ENCODE measurements at regions not wholly inside any gene's neighbourhood (a gene's known extent, or its start where the extent isn't known, plus 50 kb on each side); places are given as distances from the start of the nearest gene placed in this dataset.

DNA sequence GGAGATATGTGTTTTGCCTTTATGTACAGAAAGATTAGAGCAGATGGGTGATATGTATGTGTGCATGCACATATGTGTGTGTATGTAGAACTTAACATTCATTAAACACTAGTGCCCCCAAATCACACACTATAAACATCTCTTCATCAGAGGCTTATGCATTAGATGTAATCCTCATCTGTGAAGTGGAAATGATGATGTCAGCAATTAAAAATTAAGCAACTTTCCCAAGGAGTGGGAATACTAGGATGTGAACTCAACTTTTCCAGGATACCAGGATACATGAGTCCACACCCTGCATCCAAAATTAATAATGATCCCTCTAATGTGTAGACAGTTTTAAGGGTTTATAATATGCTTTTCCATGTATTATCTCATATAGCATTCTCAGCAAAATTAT lies 127.7 kb upstream of the ADAMTS18 start:
- no peak for TF ChIP-seq EZH2 (IDR thresholded peaks at IDR 0.05)
- TF ChIP-seq POLR2AphosphoS5 (IDR thresholded peaks at IDR 0.05; ENCODE audit: borderline replicate concordance, low read depth, low read length) = no peak
- TF ChIP-seq FOXP2 (optimal IDR thresholded peaks at IDR 0.05; ENCODE audit: control extremely low read depth, extremely low read length, insufficient read depth) = no peak

Data from SK-N-MC (cell line).